CD4-positive, alpha-beta T cell treated with Interleukin-15 for 4 hours (primary cell): ENCODE measurements at regions not wholly inside any gene's neighbourhood (a gene's known extent, or its start where the extent isn't known, plus 50 kb on each side); places are given as distances from the start of the nearest gene placed in this dataset.
A peak's percentile ranks its signal among the peaks of the same experiment; 100 is the strongest.

Experiments
- DNase-seq: peaks from one replicate; pipeline ENCODE4 v3.0.0-alpha.2; 2020; ENCODE audit warnings: low spot score

GRCh38 chr16:17590711-17591654 lies 120.2 kb upstream of the XYLT1 start:
- peak; percentile 71 for DNase-seq

DNA sequence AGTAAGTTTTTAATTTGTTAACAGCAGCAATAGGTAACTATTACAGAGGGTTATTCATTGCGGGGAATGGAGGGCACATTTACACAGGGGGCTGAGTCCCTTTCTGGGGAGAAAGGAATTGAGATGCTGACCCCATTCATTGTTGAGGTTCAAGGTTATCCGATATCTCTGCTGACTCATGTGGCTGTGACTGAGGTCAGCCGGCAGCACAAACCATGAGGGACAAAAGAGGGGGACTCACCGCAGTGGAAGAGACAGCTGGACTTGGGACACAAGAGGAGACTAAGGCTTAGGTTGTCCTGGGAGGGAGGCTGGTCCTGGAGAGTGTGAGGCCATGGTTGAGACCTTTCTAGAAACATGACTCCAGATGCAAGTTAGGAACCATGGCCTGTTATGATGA lies 119.1 kb upstream of the XYLT1 start:
- no peak for DNase-seq

GRCh38 chr16:17585449-17586074 lies 114.8 kb upstream of the XYLT1 start:
- DNase-seq, result no peak

DNA sequence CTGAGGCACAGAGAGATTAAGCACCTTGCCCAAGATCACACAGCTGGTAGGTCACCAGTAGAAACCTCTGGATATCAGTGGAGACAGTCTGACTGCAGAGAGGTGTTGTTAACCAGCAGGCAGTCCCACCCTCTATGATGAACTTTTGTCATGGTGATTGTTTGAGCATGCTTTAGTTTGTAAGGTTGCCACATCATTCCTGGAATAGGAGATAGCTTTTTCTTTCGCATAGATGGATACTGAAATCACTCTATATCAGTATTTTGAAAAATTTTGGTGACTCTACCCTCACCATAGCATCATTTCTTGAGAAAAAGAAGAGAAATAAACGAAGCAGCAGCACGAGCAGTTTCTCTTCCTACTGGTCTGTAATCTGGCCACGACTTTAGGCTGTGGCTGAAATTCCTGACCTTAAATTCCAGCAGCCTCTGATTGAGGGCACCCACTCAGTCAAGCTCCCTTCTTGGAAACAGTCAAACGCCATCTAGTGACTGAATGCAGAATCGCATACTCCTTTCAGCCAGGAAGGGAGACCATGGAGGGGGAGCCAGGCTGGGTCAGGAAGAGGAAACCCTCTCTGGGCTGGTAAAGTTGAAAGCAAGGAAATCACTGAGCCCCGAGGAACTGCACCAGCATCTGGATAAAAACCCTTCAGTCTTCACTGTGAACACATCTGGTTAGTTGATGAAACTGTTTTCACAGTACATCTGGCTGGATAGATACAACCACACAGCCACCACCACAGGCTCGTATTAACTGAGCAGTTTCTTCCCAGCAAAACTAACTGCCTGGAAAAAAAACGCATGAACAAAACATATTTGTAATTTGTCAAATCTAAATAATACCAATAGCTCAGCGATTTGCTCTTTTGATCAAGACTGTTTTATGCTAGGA lies 108.5 kb upstream of the XYLT1 start:
- DNase-seq, result peak; percentile 65

DNA sequence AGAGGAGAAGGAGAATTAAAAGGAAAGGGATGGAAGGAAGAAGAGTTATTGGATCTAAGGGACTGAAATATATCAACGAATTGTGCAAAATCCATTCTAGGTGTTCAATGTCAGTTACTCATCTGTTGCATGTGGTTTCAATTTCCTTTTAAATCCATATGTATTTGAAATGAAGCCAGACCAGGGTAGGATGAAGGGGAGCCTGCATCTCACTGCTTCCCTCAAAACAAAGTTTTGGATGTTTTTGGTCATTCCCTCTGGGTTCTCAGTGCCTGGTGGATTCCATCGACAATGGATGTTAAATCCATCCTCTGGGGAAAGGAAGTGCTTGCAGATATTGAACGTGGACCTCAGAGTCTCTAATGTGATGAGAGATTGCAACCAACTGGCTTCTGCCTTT lies 103.5 kb upstream of the XYLT1 start:
- no peak for DNase-seq

GRCh38 chr16:17572145-17572544 lies 101.4 kb upstream of the XYLT1 start:
- DNase-seq, result no peak

GRCh38 chr16:17571499-17572093 lies 100.8 kb upstream of the XYLT1 start:
- DNase-seq, result no peak

DNA sequence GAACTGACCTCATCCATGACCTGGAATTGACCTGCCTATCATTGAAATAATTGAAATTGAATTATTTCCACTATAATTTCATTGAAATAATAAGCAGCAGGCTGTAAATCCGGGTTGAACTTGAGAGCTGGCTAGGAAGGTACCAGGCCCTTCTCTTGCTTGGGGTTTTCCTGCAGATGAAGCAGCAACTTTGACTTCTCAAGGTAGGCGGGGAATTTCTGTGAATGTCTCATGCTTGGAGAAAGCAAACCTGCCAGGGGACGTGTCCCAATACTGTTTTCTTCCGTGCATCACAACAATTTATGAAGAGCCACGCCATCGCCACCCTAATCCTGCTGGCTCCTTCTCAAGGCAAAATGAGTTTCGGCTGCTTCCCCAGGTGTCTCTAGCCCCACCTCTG lies 97.5 kb upstream of the XYLT1 start:
- DNase-seq, result no peak

- no peak for DNase-seq
Observed at GRCh38 chr16:17567455-17567854, 96.7 kb upstream of the XYLT1 start.

DNA sequence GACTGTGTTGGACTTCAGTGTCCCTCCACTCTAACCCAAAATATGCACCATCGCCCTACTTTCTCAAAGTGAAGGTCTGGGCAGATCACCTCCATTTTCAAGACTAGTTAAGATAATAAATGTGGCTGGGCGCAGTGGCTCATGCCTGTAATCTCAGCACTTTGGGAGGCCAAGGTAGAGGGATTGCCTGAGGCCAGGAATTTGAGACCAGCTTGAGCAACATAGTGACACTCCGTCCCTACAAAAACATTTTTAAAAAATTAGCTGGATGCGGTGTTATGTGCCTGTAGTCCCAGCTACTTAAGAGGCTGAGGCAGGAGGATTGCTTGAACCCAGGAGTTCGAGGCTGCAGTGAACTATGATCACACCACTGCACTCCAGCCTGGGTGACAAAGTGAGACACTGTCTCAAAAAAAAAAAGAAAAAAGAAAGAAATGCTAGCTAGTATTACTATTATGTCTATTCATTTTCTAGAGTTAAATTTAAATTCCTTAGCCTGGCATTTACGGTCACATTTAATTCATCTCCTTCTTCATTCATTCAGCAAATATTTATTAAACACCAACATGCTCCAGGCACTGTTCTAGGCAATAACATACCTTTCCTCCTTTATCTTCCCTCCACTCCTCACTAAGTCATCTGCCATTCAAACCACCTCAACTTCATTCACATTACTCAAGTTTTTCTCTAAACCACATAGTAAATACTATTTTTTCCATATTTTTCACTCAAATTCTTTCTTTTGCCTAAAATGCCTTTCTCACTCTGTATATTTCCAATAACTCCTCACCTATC lies 96.1 kb upstream of the XYLT1 start:
- DNase-seq, result no peak

DNA sequence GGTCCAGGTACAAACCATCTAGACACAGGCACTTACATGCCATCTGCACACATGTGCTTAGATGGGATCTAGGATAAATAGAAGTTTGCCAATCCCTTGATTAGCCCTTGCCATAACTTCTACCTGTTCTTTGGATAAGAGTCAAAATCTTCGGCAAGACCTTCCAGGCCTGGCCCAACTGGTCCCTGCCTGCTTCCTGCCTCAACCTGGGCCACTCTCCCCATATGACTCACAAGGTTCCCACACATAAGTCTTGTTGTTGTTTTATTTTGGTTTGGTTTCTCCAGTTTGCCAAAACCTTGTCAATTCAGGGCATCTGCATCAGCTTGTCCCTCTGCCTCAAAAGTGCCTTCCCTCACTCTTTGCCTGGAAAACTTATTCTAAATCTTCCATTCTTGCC lies 95.3 kb upstream of the XYLT1 start:
- DNase-seq, result no peak

DNA sequence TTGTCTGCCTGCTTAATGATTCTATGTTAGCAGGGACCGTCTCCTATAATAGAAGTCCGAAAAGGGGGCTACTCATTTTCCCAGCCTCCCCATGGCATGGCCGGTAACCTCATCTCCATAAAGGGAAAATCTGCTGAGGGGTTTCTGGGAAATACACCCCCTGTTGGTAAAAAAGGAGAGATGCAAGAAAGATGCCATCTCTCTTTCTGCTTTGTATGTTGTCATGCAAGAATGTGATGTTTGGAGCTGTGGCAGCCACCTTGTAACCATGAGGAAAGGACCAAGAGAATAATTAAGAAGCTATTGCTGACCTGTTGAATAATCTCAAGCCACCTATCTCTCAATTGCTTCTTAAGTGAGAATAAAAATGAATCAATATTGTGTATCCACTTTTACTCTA lies 94.8 kb upstream of the XYLT1 start:
- DNase-seq, result no peak

- no peak for DNase-seq
Observed at GRCh38 chr16:17564856-17565255, 94.1 kb upstream of the XYLT1 start.

GRCh38 chr16:17563323-17564091 lies 92.7 kb upstream of the XYLT1 start:
- no peak for DNase-seq

- DNase-seq, result no peak
Observed at GRCh38 chr16:17561056-17561455, 90.3 kb upstream of the XYLT1 start.

GRCh38 chr16:17560548-17560947 lies 89.8 kb upstream of the XYLT1 start:
- no peak for DNase-seq

- no peak for DNase-seq
Observed at GRCh38 chr16:17559394-17559793, 88.6 kb upstream of the XYLT1 start.

- no peak for DNase-seq
Observed at GRCh38 chr16:17557949-17558348, 87.2 kb upstream of the XYLT1 start.

DNA sequence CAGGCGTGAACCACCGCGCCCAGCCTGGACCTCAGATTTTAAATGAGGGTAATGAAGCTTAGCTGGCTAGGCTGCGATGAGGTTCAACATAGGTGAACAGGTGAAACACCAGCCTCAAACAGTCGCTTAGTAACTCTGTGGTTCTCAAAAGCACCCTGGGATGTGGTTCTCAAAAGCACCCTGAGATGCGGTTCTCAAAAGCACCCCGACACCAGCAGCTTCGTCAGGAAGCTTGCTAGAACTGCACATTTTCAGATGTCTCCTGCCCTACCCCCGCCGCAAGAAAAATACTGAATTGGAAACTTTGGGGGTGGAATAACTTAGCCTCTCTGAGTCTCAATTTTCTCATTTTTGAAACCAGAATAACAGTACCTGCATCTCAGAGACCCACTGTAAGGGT lies 86.7 kb upstream of the XYLT1 start:
- no peak for DNase-seq

DNA sequence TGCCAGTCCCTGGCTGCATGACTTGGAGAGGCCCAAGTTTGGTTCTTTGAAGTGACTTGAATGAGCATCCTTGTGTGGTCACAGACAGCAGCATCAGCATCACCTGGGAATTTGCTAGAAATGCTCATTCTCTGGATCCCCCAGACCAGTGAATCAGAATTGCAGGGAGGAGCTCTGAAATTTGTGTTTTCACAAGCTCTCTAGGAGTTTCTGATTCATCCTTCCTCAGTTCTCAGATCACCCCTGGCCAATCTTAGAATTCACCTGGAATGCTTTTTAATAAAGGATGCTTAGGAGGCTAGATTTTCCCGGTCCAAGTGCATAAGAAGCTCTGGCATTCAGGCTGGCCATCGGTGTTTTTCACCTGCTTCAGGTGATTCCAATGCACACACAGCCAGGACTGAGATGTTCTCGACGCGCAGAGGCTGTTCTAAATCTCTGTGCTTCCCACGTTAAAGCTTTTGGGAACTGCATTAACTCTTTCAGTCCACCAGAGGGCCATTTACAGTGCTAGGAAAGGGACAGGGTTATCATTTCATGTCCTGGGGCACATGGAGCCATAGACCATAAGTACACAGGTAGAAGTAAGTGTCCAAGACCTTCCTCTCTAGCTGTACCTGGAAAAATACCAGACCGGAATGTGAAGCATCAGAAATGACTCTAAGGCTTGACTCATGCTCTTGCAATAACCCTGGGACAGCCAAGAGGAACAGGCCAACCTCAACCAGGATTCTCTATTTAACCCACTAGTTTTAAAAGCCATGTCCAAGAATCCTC lies 85.7 kb upstream of the XYLT1 start:
- no peak for DNase-seq
